PFSK-1 (cell line): ENCODE measurements at regions not wholly inside any gene's neighbourhood (a gene's known extent, or its start where the extent isn't known, plus 50 kb on each side); places are given as distances from the start of the nearest gene placed in this dataset.

ENCODE experiments used
- FOXP2 ChIP-seq: optimal IDR thresholded peaks from 2 replicates; pipeline ENCODE3; 2011; ENCODE audit warnings: borderline replicate concordance, control low read depth, inconsistent platforms; ENCODE audit not compliant: insufficient read depth; ENCODE audit errors: extremely low read length, extremely low read depth
- POLR2AphosphoS5 ChIP-seq: IDR thresholded peaks from 2 replicates; pipeline ENCODE4 v1.6.1; 2012; ENCODE audit warnings: low read depth, mild to moderate bottlenecking, control low read depth, low read length, moderate library complexity
- SIN3A ChIP-seq: IDR thresholded peaks from 2 replicates; pipeline ENCODE4 v1.6.1; 2012; ENCODE audit warnings: mild to moderate bottlenecking, low read length, moderate library complexity, borderline replicate concordance; ENCODE audit not compliant: insufficient read depth
- TAF1 ChIP-seq: IDR thresholded peaks from 2 replicates; pipeline ENCODE4 v1.6.1; 2012; ENCODE audit warnings: low read length, control low read depth, borderline replicate concordance; ENCODE audit not compliant: insufficient read depth
- TF ChIP-seq, protein P1 (sequence below), 2 experiments: IDR thresholded peaks; 2 replicates each; pipeline versions ENCODE4 v1.6.1 to v1.8.0; 2011 to 2012; ENCODE audit warnings: low read depth in 2 of 2, low read length in 2 of 2, control low read depth in 1 of 2, inconsistent platforms in 1 of 2, mild to moderate bottlenecking in 1 of 2, moderate library complexity in 1 of 2; ENCODE audit not compliant: insufficient read depth in 1 of 2

GRCh38 chr10:107583974-107584373, 419.5 kb upstream of the SORCS1 start:
- TF ChIP-seq POLR2AphosphoS5 (no peak), TAF1 (no peak), SIN3A (no peak), FOXP2 (no peak)
- TF ChIP-seq, protein P1, sequence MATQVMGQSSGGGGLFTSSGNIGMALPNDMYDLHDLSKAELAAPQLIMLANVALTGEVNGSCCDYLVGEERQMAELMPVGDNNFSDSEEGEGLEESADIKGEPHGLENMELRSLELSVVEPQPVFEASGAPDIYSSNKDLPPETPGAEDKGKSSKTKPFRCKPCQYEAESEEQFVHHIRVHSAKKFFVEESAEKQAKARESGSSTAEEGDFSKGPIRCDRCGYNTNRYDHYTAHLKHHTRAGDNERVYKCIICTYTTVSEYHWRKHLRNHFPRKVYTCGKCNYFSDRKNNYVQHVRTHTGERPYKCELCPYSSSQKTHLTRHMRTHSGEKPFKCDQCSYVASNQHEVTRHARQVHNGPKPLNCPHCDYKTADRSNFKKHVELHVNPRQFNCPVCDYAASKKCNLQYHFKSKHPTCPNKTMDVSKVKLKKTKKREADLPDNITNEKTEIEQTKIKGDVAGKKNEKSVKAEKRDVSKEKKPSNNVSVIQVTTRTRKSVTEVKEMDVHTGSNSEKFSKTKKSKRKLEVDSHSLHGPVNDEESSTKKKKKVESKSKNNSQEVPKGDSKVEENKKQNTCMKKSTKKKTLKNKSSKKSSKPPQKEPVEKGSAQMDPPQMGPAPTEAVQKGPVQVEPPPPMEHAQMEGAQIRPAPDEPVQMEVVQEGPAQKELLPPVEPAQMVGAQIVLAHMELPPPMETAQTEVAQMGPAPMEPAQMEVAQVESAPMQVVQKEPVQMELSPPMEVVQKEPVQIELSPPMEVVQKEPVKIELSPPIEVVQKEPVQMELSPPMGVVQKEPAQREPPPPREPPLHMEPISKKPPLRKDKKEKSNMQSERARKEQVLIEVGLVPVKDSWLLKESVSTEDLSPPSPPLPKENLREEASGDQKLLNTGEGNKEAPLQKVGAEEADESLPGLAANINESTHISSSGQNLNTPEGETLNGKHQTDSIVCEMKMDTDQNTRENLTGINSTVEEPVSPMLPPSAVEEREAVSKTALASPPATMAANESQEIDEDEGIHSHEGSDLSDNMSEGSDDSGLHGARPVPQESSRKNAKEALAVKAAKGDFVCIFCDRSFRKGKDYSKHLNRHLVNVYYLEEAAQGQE (IDR thresholded peaks at IDR 0.05; ENCODE audit: insufficient read depth in 1 of 2, low read depth in 2 of 2, low read length in 2 of 2) = no peak

DNA sequence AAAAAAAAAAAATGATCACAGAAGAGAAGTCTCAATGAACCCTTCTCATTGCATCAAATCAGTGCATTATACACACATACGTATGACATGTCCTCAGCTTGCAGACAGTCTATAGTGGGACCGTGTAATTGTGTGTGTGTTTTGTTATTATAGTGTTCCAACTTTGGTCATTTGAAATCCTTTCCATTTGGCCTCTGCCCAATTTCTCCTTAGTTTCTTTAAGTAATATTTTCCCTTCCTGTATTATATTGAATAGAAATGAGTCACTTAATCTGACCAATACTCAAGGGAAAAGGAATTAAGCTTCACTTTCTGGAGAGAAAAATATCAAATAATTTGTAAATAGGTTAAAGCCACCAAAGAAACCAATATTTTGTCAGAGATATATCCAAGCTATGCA, 415.5 kb upstream of the SORCS1 start:
- no peak for TF ChIP-seq SIN3A
- no peak for TF ChIP-seq POLR2AphosphoS5
- TF ChIP-seq TAF1 = no peak
- TF ChIP-seq FOXP2 = no peak
- TF ChIP-seq, protein P1 (IDR thresholded peaks at IDR 0.05; ENCODE audit: insufficient read depth in 1 of 2, low read depth in 2 of 2, low read length in 2 of 2) = no peak

- TF ChIP-seq, protein P1 (IDR thresholded peaks at IDR 0.05; ENCODE audit: insufficient read depth in 1 of 2, low read depth in 2 of 2, low read length in 2 of 2) = no peak
- TF ChIP-seq FOXP2 (no peak), POLR2AphosphoS5 (no peak), TAF1 (no peak), SIN3A (no peak)
Observed at GRCh38 chr10:107577221-107577620, 412.7 kb upstream of the SORCS1 start.

DNA sequence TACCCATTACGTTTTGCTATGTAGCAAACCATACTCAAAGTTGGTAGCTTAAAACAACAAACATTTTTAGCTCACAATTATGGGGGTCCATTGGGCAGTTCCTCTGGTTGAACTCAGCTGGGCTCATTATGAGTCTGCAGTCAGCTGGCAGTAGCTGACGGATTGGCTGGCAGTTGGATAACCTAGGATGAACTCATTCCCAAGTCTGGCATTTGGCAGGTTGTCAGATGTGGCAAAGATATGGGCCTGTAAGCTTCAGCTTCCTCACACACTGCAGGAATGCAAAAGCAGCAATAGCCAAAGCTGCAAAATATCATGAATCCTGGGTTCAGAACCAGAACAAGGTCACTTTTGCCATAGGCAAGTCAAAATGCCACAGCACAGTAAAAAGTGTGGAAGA, 412.2 kb upstream of the SORCS1 start:
- TF ChIP-seq, protein P1 (IDR thresholded peaks at IDR 0.05; ENCODE audit: insufficient read depth in 1 of 2, low read depth in 2 of 2, low read length in 2 of 2) = no peak
- TF ChIP-seq SIN3A (no peak), FOXP2 (no peak), TAF1 (no peak), POLR2AphosphoS5 (no peak)

- TF ChIP-seq FOXP2 (no peak), SIN3A (no peak), POLR2AphosphoS5 (no peak), TAF1 (no peak)
- TF ChIP-seq, protein P1 (IDR thresholded peaks at IDR 0.05; ENCODE audit: insufficient read depth in 1 of 2, low read depth in 2 of 2, low read length in 2 of 2) = no peak
Observed at GRCh38 chr10:107565014-107565413, 400.5 kb upstream of the SORCS1 start.
